Esophagus squamous epithelium (tissue), 5 donors: ENCODE measurements at regions not wholly inside any gene's neighbourhood (a gene's known extent, or its start where the extent isn't known, plus 50 kb on each side); places are given as distances from the start of the nearest gene placed in this dataset.

Experiments used
- DNase-seq: peaks from one replicate; lab custom pipeline; 2025; lab: John Stamatoyannopoulos, UW
- H3K27ac ChIP-seq, 4 donors: fragments of 200-600 bp; sonication (generic); one replicate each; pipeline ENCODE4 v1.5.1; 2016 to 2019; ENCODE audit warnings: mild to moderate bottlenecking in 1 of 4
- H3K27me3 ChIP-seq, 4 donors: fragments of 200-600 bp; sonication (generic); 1 replicate in 3 of 4; 2 replicates in 1 of 4; pipeline versions ENCODE4 v1.5.1 to v1.6.0; 2017 to 2021; ENCODE audit warnings: antibody characterized with exemption in 1 of 4
- H3K36me3 ChIP-seq, 3 donors: fragments of 200-600 bp; sonication (generic); one replicate each; pipeline ENCODE4 v1.5.1; 2016 to 2019
- H3K4me1 ChIP-seq, 3 donors: fragments of 200-600 bp; sonication (generic); one replicate each; pipeline ENCODE4 v1.5.1; 2017 to 2019
- H3K4me3 ChIP-seq, 4 donors: fragments of 200-600 bp; sonication (generic); 1 replicate in 3 of 4; 2 replicates in 1 of 4; pipeline ENCODE4 v1.5.1; 2016 to 2019; ENCODE audit warnings: mild to moderate bottlenecking in 2 of 4, moderate library complexity in 1 of 4
- H3K9me3 ChIP-seq, 3 donors: fragments of 200-600 bp; sonication (generic); one replicate each; pipeline ENCODE4 v1.5.1; 2016 to 2019
- POLR2A ChIP-seq, 4 donors: fragments of 450-650 bp; IDR thresholded peaks; one replicate each; pipeline ENCODE4 v1.6.1; 2017; ENCODE audit warnings: antibody characterized with exemption in 4 of 4, mild to moderate bottlenecking in 4 of 4, moderate library complexity in 3 of 4
- WGBS, 2 donors: methylation state at CpG; one replicate each; pipeline ENCODE4 v1.1.5; 2018; 5-methylcytosine and 5-hydroxymethylcytosine counted together
- intact Hi-C: fragments of 100-400 bp; cut with DNase I; formaldehyde crosslinking; loops from one replicate; pipeline ENCODE4 v1.15.0; 2022
- TF ChIP-seq, protein P1 (sequence below), 6 experiments: fragments of 450-650 bp in 4 of 6; fragments of 200-600 bp in 2 of 6; sonication (generic) in 2 of 6; IDR thresholded peaks; one replicate each; pipeline ENCODE4 v1.5.1; 2016 to 2019; ENCODE audit warnings: antibody characterized with exemption in 6 of 6, mild to moderate bottlenecking in 4 of 6, moderate library complexity in 4 of 6
- donor health status: DM: yes; HTN: yes; CAD: no.

- no peak for TF ChIP-seq POLR2A (IDR thresholded peaks at IDR 0.05)
- TF ChIP-seq, protein P1, sequence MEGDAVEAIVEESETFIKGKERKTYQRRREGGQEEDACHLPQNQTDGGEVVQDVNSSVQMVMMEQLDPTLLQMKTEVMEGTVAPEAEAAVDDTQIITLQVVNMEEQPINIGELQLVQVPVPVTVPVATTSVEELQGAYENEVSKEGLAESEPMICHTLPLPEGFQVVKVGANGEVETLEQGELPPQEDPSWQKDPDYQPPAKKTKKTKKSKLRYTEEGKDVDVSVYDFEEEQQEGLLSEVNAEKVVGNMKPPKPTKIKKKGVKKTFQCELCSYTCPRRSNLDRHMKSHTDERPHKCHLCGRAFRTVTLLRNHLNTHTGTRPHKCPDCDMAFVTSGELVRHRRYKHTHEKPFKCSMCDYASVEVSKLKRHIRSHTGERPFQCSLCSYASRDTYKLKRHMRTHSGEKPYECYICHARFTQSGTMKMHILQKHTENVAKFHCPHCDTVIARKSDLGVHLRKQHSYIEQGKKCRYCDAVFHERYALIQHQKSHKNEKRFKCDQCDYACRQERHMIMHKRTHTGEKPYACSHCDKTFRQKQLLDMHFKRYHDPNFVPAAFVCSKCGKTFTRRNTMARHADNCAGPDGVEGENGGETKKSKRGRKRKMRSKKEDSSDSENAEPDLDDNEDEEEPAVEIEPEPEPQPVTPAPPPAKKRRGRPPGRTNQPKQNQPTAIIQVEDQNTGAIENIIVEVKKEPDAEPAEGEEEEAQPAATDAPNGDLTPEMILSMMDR (IDR thresholded peaks at IDR 0.05) = no peak
- DNase-seq = no peak
- H3K27me3 ChIP-seq = no peaks in the 10 kb centered on the region
- WGBS, 2 donors = 59 to 71% methylated on average over 2 of the region's 2 CpGs
- no peaks in the 10 kb centered on the region for H3K36me3 ChIP-seq
- no peak overlapping the region for H3K27ac ChIP-seq
- peaks cover 0 to 3% (median 0%) of the 10 kb centered on the region in 3 donors for H3K4me1 ChIP-seq
- no peak overlapping the region for H3K4me3 ChIP-seq
- intact Hi-C loops = no loop called here
- H3K9me3 ChIP-seq = peaks cover 0 to 5% (median 0%) of the 10 kb centered on the region in 3 donors
These were observed 956.2 kb upstream of the LRATD1 start for GRCh38 chr2:13676269-13676668.

DNA sequence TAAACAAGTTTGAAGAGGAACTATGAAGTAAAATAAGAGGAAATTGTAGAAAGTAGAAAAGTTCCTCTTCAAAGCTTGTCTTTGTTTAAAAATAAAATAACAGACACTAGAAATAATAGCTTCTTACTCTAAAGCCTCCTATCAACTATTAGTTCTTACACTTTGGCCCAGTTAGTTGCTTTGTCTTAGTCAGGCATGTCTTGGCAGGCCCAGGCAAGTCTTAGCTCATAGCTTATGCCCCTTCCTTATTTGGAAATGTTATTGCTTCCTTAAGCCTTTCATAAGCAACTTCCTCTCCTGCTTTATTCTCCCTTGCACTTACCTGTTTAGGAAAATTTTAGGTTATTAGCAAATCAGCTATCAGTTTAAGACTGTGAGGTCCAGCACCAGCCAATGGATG, 950.6 kb upstream of the LRATD1 start:
- Histone ChIP-seq H3K27ac (peak overlapping the region in 2 of 4 donors; percentile 29 to 54), H3K9me3 (peaks cover 0 to 18% (median 7%) of the 10 kb centered on the region in 3 donors), H3K36me3 (no peaks in the 10 kb centered on the region), H3K4me3 (no peak overlapping the region), H3K27me3 (no peaks in the 10 kb centered on the region), H3K4me1 (peaks cover 0 to 14% (median 0%) of the 10 kb centered on the region in 3 donors)
- TF ChIP-seq, protein P1 (IDR thresholded peaks at IDR 0.05) = no peak
- TF ChIP-seq POLR2A (IDR thresholded peaks at IDR 0.05) = no peak
- intact Hi-C loops = no loop called here
- DNase-seq = no peak

DNA sequence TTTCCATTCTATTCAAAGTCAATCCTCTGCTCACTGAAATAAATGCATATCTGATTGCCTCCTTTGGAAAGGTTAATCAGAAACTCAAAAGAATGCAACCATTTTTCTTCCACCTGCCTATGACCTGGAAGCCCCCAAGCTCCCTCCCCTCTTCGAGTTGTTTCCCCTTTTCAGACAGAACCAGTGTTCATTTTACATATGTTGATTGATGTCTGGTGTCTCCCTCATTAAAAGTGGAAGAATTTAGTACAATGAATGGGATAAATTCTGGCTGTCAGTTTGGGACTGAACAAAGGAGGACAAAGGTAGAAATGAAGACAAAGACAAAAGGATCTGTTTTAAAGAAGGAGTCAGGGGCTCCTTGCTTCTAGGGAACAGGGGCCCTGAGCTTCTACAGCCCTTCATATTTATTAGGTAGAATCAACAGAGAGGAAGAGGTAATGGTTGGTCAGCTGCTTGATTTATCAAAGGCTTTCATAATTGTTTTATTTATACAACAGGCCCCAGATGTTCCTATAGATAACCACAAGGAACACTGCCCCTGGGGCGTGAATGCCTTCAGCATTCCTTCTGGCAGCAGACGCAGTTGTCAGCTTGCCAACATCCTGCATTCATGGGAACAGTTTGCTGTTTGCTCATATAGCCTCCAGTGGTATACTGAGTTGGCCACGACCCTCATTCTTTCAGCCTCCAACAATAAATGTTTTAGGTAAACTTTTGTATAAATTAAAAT, 949.8 kb upstream of the LRATD1 start:
- WGBS, 2 donors = 17 to 36% methylated on average over 4 of the region's 4 CpGs
- peaks cover 0 to 14% (median 0%) of the 10 kb centered on the region in 3 donors for H3K4me1 ChIP-seq
- H3K27ac ChIP-seq = peak overlapping the region in 2 of 4 donors; percentile 29 to 54
- intact Hi-C loops = no loop called here
- H3K9me3 ChIP-seq = peaks cover 0 to 24% (median 12%) of the 10 kb centered on the region in 3 donors
- H3K4me3 ChIP-seq = no peak overlapping the region
- no peak for DNase-seq
- no peaks in the 10 kb centered on the region for H3K27me3 ChIP-seq
- H3K36me3 ChIP-seq = no peaks in the 10 kb centered on the region
- TF ChIP-seq POLR2A (IDR thresholded peaks at IDR 0.05) = no peak
- TF ChIP-seq, protein P1 (IDR thresholded peaks at IDR 0.05) = no peak

DNA sequence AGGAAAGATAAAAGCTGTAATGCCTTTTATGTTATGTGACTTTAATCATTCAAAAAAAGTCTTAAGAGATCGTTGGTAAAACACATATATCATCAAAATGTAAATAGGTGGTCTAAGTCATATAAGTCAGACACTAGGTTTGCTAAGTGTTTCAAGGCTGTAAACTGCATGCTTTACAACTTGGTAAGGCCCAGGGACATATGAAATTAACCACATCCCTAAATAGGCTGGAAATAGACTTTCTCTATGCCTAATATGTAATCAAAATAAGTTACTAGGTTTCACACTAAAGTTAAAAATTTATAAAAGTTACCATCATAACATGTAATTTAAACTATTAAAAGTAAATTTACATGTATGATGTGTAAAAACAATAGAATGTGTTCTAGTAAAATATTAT, 946.3 kb upstream of the LRATD1 start:
- intact Hi-C loops = no loop called here
- Histone ChIP-seq H3K9me3 (peaks cover 0 to 19% (median 12%) of the 10 kb centered on the region in 3 donors), H3K4me3 (no peak overlapping the region), H3K36me3 (no peaks in the 10 kb centered on the region), H3K27ac (no peak overlapping the region), H3K27me3 (no peaks in the 10 kb centered on the region), H3K4me1 (peaks cover 0 to 11% (median 0%) of the 10 kb centered on the region in 3 donors)
- DNase-seq = no peak
- WGBS, 2 donors = 45 to 59% methylated on average over 1 of the region's 1 CpG
- TF ChIP-seq, protein P1 (IDR thresholded peaks at IDR 0.05) = no peak
- no peak for TF ChIP-seq POLR2A (IDR thresholded peaks at IDR 0.05)

DNA sequence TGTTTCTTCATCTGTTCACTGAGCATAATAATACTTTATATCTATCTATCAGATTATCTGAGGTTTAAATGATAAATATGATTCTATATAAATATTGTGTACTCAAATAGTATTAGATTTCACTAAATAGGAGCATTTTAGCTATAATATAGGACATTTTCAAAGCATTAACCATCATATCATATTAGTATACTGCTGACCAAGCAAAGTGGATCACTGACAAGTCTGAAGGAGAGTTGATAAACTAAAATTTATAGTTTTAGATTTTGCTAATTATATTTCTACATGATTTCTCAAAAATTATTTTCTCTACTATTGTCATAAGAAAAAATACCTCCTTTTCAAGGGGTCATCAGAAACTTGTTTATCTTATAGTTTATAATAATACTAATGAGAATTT, 937.8 kb upstream of the LRATD1 start:
- intact Hi-C loops = no loop called here
- no peak overlapping the region for H3K4me3 ChIP-seq
- no peak for DNase-seq
- no peak overlapping the region for H3K27ac ChIP-seq
- H3K9me3 ChIP-seq = no peaks in the 10 kb centered on the region
- TF ChIP-seq POLR2A (IDR thresholded peaks at IDR 0.05) = no peak
- TF ChIP-seq, protein P1 (IDR thresholded peaks at IDR 0.05) = no peak
- H3K27me3 ChIP-seq = no peaks in the 10 kb centered on the region
- no peaks in the 10 kb centered on the region for H3K4me1 ChIP-seq
- H3K36me3 ChIP-seq = no peaks in the 10 kb centered on the region
